ENCODE measurements at regions not wholly inside any gene's neighbourhood (a gene's known extent, or its start where the extent isn't known, plus 50 kb on each side); places are given as distances from the start of the nearest gene placed in this dataset.

DNA sequence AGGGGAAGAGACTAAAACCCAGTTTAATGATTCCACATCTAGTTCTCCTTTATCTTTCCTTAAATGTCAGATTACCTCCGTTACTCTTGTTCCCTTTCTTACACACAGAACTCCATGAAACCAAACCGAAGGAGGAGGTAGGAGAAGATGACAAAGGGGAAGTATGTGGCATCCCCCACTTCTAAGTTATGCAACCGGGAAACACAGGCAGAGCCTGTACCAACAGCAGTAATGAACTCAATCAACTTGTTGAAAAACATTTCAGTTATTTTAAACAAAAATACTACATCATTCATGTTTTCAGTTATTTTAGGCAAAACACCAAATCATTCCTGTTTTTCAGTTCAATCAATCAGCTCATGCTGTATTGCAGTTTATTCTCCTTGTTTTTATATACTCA, 101.8 kb downstream of the PCSK1 start:
- no peaks in the 10 kb centered on the region for H4K20me1 ChIP-seq (ENCODE audit: control insufficient read depth, insufficient read depth)
- H3K4me3 ChIP-seq, result no peak overlapping the region
- H3K27ac ChIP-seq (ENCODE audit: control insufficient read depth, insufficient read depth), result no peak overlapping the region
- ChIA-PET POLR2A (no interaction called here), RAD21 (ENCODE audit: unreplicated experiment) (interaction anchor here (0.8 to 1.2 kb wide), 3 partner anchors 9 to 470 kb away, joined by 3 to 4 read pairs (median 3); no protein-coding TSS in a partner anchor), SMC1A (ENCODE audit: uncharacterized antibody, unreplicated experiment) (interaction anchor here (0.5 to 3.9 kb wide), 10 partner anchors 9 to 478 kb away, joined by 3 to 14 read pairs (median 4); no protein-coding TSS in a partner anchor), CTCF (interaction anchor here (1.7 to 2.5 kb wide), 2 partner anchors 467 to 471 kb away, joined by 4 to 13 read pairs; no protein-coding TSS in a partner anchor)
- no peak overlapping the region for H3K9ac ChIP-seq (ENCODE audit: control insufficient read depth, insufficient read depth, low read length)
- no peak overlapping the region for H3K4me2 ChIP-seq (ENCODE audit: control insufficient read depth, insufficient read depth)
- H3K4me1 ChIP-seq (ENCODE audit: control insufficient read depth, insufficient read depth, low read length), result peaks cover 11% of the 10 kb centered on the region; the same call in 1 of the 2 replicates
- no peak for DNase-seq (ENCODE audit: low read depth, low spot score)
- BruUV-seq (replicated peaks), result no TSS peak
- in situ Hi-C loops (cut with MboI) (no loop called here), intact Hi-C loops (cut with micrococcal nuclease; ENCODE audit: unreplicated experiment) (loop anchor here (10.0 kb wide), 1 partner anchor 686 kb away; the partner anchor contains the start of gene RFESD)
- no peaks in the 10 kb centered on the region; a peak in 1 of 4 replicates for H3K27me3 ChIP-seq (replicated peaks in 1 of 2; ENCODE audit: control insufficient read depth in 2 of 2, insufficient read depth in 2 of 2, low read length in 1 of 2)
- 46% methylated on average over 3 of the region's 3 CpGs for WGBS (ENCODE audit: insufficient coverage, insufficient replicate concordance, low lambda C conversion rate, missing lambda C conversion rate)
- no peak for ATAC-seq
- H2AFZ ChIP-seq (ENCODE audit: control insufficient read depth, low read depth, low read length), result no peak overlapping the region
- no peaks in the 10 kb centered on the region for H3K79me2 ChIP-seq (ENCODE audit: control insufficient read depth, insufficient read depth, low read length)
- no peaks in the 10 kb centered on the region for H3K36me3 ChIP-seq (ENCODE audit: control insufficient read depth in 2 of 2, insufficient read depth in 2 of 2, low read length in 1 of 2)
- H3K9me3 ChIP-seq (replicated peaks; ENCODE audit: control insufficient read depth, insufficient read depth, low read length), result no peaks in the 10 kb centered on the region
- no peak for FAIRE-seq
- TF ChIP-seq TCF3 (IDR thresholded peaks at IDR 0.05; ENCODE audit: borderline replicate concordance, insufficient read depth, low read depth, low read length) (no peak), SMAD1 (IDR thresholded peaks at IDR 0.05; ENCODE audit: low read depth, partially characterized antibody) (no peak), NR2C2 (IDR thresholded peaks at IDR 0.05; ENCODE audit: borderline replicate concordance, control insufficient read depth, insufficient read length, low read depth) (no peak), FOS (IDR thresholded peaks at IDR 0.05; ENCODE audit: borderline replicate concordance, extremely low read depth, insufficient read length) (no peak), SIX5 (IDR thresholded peaks at IDR 0.05; ENCODE audit: low read depth, low read length, severe bottlenecking) (no peak), EZH2 (IDR thresholded peaks at IDR 0.05; ENCODE audit: borderline replicate concordance, control insufficient read depth, low read depth, low read length) (no peak), ZBED1 (IDR thresholded peaks at IDR 0.05; ENCODE audit: borderline replicate concordance) (no peak), RELA (IDR thresholded peaks at IDR 0.05; ENCODE audit: borderline replicate concordance, partially characterized antibody) (no peak), CREM (IDR thresholded peaks at IDR 0.05; ENCODE audit: low read depth) (no peak)
- TF ChIP-seq, protein P1, sequence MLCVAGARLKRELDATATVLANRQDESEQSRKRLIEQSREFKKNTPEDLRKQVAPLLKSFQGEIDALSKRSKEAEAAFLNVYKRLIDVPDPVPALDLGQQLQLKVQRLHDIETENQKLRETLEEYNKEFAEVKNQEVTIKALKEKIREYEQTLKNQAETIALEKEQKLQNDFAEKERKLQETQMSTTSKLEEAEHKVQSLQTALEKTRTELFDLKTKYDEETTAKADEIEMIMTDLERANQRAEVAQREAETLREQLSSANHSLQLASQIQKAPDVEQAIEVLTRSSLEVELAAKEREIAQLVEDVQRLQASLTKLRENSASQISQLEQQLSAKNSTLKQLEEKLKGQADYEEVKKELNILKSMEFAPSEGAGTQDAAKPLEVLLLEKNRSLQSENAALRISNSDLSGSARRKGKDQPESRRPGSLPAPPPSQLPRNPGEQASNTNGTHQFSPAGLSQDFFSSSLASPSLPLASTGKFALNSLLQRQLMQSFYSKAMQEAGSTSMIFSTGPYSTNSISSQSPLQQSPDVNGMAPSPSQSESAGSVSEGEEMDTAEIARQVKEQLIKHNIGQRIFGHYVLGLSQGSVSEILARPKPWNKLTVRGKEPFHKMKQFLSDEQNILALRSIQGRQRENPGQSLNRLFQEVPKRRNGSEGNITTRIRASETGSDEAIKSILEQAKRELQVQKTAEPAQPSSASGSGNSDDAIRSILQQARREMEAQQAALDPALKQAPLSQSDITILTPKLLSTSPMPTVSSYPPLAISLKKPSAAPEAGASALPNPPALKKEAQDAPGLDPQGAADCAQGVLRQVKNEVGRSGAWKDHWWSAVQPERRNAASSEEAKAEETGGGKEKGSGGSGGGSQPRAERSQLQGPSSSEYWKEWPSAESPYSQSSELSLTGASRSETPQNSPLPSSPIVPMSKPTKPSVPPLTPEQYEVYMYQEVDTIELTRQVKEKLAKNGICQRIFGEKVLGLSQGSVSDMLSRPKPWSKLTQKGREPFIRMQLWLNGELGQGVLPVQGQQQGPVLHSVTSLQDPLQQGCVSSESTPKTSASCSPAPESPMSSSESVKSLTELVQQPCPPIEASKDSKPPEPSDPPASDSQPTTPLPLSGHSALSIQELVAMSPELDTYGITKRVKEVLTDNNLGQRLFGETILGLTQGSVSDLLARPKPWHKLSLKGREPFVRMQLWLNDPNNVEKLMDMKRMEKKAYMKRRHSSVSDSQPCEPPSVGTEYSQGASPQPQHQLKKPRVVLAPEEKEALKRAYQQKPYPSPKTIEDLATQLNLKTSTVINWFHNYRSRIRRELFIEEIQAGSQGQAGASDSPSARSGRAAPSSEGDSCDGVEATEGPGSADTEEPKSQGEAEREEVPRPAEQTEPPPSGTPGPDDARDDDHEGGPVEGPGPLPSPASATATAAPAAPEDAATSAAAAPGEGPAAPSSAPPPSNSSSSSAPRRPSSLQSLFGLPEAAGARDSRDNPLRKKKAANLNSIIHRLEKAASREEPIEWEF (IDR thresholded peaks at IDR 0.05; ENCODE audit: insufficient replicate concordance, low read depth, low read length), result no peak
- TF ChIP-seq, protein P2, sequence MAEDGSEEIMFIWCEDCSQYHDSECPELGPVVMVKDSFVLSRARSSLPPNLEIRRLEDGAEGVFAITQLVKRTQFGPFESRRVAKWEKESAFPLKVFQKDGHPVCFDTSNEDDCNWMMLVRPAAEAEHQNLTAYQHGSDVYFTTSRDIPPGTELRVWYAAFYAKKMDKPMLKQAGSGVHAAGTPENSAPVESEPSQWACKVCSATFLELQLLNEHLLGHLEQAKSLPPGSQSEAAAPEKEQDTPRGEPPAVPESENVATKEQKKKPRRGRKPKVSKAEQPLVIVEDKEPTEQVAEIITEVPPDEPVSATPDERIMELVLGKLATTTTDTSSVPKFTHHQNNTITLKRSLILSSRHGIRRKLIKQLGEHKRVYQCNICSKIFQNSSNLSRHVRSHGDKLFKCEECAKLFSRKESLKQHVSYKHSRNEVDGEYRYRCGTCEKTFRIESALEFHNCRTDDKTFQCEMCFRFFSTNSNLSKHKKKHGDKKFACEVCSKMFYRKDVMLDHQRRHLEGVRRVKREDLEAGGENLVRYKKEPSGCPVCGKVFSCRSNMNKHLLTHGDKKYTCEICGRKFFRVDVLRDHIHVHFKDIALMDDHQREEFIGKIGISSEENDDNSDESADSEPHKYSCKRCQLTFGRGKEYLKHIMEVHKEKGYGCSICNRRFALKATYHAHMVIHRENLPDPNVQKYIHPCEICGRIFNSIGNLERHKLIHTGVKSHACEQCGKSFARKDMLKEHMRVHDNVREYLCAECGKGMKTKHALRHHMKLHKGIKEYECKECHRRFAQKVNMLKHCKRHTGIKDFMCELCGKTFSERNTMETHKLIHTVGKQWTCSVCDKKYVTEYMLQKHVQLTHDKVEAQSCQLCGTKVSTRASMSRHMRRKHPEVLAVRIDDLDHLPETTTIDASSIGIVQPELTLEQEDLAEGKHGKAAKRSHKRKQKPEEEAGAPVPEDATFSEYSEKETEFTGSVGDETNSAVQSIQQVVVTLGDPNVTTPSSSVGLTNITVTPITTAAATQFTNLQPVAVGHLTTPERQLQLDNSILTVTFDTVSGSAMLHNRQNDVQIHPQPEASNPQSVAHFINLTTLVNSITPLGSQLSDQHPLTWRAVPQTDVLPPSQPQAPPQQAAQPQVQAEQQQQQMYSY (CRISPR knock-in tag; IDR thresholded peaks at IDR 0.05), result no peak
- TF ChIP-seq, protein P3, sequence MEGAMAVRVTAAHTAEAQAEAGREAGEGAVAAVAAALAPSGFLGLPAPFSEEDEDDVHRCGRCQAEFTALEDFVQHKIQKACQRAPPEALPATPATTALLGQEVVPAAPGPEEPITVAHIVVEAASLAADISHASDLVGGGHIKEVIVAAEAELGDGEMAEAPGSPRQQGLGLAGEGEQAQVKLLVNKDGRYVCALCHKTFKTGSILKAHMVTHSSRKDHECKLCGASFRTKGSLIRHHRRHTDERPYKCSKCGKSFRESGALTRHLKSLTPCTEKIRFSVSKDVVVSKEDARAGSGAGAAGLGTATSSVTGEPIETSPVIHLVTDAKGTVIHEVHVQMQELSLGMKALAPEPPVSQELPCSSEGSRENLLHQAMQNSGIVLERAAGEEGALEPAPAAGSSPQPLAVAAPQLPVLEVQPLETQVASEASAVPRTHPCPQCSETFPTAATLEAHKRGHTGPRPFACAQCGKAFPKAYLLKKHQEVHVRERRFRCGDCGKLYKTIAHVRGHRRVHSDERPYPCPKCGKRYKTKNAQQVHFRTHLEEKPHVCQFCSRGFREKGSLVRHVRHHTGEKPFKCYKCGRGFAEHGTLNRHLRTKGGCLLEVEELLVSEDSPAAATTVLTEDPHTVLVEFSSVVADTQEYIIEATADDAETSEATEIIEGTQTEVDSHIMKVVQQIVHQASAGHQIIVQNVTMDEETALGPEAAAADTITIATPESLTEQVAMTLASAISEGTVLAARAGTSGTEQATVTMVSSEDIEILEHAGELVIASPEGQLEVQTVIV (IDR thresholded peaks at IDR 0.05; ENCODE audit: borderline replicate concordance, partially characterized antibody), result no peak
